Renal cortex interstitium (tissue), 11 donors: ENCODE measurements at regions not wholly inside any gene's neighbourhood (a gene's known extent, or its start where the extent isn't known, plus 50 kb on each side); places are given as distances from the start of the nearest gene placed in this dataset.

Experiments
- DNase-seq, 11 donors: peaks; one replicate each; pipeline ENCODE4 v3.0.0-alpha.2; 2013; ENCODE audit warnings: low read depth in 9 of 11, low spot score in 4 of 11; ENCODE audit errors: extremely low read depth in 1 of 11

- DNase-seq, result no peak
Observed at GRCh38 chr12:90153827-90154226, 445.2 kb upstream of the ATP2B1 start.

DNA sequence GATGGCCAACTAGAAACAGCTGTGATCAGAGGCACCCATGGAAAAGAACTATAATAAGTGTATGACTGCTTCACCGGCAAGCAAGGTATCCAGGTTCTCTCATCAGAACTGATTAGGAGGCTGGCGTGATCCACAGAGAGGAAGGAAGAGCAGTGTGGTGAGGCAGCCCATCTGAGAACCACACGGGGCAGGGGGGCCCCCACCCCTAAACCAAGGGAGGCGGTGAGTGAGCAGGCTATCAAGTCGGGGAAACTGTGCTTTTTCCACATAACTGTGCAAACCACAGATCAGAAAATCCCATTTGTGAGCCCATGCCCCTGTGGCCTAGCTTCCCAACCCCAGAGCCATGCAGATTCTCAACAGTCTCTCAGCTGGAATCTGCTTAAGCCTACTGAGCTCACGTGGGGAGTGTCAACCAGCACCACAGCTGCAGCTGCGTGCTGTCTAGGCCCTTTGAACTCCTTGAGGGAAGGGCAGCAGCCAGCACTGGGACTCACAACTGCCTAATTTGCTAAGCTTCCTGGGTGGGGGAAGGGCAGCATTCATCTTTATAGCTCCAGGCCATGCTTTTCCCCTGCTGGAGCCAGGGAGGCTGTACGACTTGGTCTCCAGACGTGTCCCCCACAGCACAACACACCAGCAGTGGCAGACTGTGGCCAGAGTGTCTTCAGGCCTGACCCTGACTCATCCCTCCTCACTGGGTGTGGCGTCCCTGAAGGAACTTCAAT, 444.4 kb upstream of the ATP2B1 start:
- peak in 5 of 11 donors; percentile 12 to 26 (median 12) for DNase-seq

DNA sequence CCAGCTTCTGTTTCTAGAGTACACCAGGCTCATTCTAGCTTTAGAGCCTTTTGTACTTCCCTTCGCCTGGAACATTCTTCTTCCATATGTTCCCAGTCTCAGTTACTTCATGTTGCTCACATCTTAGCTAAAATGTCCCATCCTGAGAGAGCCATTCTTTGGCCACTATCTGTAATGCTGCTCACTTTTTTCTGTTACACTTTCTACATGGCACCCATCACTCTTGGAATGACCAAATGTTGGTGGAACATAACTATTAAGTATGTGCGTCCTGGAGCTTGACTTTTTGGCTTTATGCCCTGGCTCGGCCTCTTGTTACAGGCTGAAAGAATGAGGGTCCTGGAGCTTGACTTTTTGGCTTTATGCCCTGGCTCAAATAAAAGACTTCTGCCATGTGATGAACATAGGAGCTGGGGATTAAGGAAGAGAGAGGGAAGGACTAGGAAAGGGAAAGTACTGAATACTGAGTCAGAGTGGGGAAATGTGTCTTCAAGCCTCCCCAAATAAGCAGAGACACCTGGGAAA, 442.9 kb upstream of the ATP2B1 start:
- peak in 1 of 11 donors; percentile 6 for DNase-seq

DNA sequence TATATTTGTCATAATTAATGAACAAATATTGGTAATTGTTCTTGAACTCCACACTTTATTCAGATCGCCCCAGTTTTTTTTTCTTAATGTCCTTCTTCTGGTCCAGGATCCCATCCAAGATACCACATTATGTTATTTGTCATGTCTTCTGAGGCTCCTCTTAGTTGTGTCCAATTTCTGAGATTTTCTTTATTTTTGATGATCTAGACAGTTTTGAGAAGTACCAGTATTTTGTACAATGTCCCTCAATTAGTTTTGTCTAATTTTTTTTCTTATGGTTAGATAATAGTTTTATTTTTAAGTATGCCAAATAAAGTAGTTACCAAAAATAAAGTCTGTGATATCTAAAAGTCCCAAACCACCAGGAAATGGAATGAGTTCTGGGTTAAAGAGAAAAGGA, 440.8 kb upstream of the ATP2B1 start:
- DNase-seq, result no peak

GRCh38 chr12:90129366-90130030, 420.9 kb upstream of the ATP2B1 start:
- no peak for DNase-seq

GRCh38 chr12:90128526-90128925, 419.9 kb upstream of the ATP2B1 start:
- DNase-seq, result no peak

DNA sequence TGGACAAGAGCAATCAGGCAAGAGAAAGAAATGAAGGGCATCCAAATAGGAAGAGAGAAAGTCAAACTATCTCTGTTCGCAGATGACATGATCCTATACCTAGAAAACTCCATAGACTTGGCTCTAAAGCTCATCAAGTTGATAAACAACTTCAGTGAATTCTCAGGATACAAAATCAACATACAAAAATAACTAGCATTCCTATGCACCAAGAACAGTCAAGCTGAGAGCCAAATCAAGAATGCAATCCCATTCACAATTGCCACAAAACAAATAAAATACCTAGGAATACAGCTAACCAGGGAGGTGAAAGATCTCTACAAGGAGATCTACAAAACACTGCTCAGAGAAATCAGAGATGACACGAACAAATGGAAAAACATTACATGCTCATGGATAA, 417.5 kb upstream of the ATP2B1 start:
- DNase-seq, result no peak

DNA sequence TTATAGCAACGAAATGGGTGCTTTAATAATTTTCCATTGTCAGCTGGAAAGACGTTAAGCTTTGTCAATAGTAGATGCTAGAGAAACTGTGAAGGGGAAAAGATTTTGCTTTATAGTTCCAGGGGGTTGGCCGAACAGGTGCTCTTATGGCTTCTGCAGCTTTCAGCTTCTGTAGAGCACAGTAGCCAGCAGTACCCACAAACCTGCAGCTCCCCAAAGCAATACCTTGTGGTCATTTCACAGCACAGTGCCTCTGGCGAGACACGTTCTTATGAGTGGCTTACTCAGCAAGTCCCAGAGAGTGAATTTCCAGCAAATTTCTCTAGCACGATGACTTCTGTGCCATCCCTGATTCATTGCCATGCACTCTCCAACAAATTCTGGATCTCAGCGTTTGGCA, 416.3 kb upstream of the ATP2B1 start:
- DNase-seq, result no peak

DNA sequence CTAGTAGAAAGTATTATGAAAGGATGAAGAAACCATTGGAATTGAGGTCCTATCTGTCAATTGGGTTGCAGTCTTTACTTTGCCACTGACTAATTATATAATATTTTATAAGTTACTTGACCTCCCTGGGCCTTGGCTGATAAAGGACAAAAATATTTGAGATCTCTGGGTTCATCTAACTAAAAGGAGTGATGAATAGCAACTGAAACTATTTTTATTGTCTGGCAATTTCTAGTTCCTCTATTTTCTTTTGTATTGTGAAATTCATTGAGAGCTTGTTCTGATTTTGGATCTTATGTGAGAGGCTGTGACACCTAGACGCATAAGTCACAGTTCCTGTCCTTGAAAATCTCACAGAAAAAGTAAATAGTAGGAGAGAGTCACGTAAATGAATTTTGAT, 415.7 kb upstream of the ATP2B1 start:
- DNase-seq, result no peak

DNA sequence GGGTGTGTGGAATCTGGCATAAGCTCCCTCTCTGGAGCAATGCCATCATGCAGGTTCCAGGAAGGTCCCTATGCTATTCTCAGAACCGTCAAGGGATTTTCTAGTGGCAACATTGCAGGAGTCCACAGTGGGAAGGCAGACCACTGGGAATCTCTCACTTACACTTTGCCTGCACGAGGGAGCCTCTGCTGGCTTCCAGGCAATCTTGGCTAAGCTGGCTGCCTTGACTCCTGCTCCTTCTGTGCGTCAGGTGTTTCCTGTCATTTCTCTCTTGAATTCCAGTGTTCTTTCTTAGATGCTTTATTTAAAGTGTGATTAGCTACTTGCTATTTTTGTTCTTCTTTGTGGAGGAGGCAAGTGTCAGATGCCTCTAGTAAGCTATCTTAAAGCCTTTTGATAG, 414.0 kb upstream of the ATP2B1 start:
- no peak for DNase-seq

GRCh38 chr12:90120627-90121026, 412.0 kb upstream of the ATP2B1 start:
- no peak for DNase-seq

- peak in 1 of 11 donors; percentile 16 for DNase-seq
Observed at GRCh38 chr12:90112666-90113065, 404.0 kb upstream of the ATP2B1 start.

DNA sequence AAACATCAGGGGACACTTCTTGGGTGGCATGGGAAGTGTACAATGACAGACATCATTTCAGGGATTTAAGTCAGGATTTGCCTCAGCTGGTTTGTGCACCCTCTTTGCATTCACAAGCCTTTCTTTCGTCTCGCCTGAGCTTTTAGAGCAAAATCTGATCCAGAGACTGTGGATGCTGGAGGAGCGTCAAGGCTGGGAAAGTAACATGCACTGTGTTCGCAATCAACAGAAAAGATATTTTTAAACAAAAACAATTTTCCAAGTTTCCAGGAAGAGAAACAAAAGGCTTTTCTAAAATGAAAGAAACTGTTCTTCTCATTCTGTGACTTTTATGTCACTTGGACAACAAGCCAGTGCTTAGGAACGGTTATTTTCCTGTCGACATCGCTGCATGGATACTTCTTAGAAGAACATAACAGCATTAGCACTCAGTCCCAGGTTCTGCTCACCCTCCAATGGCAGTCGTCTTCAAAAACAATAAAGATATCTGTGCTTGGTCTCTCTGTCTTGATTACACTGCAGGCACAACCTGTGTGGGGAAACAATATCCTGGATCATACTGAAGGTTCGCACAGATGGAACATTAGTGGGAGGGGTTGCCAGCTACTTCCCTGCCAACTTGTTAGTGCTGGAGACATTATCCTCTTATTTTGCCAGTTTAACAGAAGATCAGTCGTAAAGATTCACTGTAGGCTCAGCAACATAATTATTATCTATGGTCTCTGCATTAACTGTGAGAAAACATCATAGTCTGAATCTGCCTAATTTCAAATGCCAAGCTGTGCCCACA, 403.3 kb upstream of the ATP2B1 start:
- no peak for DNase-seq

GRCh38 chr12:90106568-90106967, 397.9 kb upstream of the ATP2B1 start:
- DNase-seq, result no peak

GRCh38 chr12:90102957-90103652, 394.5 kb upstream of the ATP2B1 start:
- DNase-seq, result peak in 1 of 11 donors; percentile 17

- no peak for DNase-seq
Observed at GRCh38 chr12:90100579-90100978, 391.9 kb upstream of the ATP2B1 start.

GRCh38 chr12:90099288-90099687, 390.6 kb upstream of the ATP2B1 start:
- DNase-seq, result no peak

DNA sequence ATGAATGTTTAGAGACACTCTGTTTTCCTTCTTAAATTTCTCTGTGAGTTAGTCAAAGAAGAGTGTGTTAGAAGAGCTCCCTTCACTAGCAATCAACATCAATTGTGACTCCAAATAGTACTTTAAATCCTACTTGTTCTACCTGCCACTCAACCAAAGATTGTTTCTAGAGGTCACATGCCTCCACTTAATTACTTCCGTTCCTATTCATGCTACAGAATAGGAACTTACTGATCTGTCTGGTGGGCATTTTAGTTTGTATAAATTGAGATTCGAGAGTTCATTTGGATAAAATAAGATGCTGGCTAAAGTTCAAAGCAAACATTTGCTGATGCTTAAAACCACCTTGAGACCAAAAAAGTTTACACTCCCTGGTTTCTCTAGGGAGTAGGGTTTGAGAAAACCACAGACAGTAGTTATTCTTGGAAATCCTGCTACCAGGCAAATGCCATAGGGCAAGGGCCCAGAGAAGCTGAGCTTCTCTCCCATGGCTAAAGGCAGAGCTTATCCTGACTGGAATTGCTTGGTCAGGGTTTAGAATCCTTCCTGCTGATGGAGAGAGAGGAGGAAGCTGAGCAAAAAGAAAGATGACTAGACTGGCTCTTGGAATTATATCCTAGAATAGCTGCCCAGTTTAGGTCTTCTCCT, 389.6 kb upstream of the ATP2B1 start:
- no peak for DNase-seq

- no peak for DNase-seq
Observed at GRCh38 chr12:90091809-90092208, 383.2 kb upstream of the ATP2B1 start.
